ENCODE measurements at regions not wholly inside any gene's neighbourhood (a gene's known extent, or its start where the extent isn't known, plus 50 kb on each side); places are given as distances from the start of the nearest gene placed in this dataset.

DNA sequence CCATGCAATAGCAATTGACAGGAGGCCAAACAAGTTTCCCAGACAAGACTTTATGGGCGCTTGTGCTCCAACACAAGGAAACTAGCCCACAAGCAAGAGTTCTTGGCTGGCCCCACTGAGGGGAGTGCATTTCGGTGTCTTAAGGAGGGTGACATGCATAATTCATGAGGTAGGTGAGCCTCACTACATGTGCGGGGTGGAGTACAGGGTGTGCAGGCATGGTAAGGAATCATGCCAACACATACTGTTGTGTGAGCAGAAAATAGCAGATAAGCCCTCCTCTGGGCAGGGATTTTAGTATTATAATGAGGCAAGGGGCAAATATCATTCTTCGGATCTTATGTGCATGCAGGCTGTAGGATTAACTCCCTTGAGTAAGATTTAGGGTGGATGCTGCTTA, 78.7 kb upstream of the SLC1A4 start:
- TF ChIP-seq, protein P1, sequence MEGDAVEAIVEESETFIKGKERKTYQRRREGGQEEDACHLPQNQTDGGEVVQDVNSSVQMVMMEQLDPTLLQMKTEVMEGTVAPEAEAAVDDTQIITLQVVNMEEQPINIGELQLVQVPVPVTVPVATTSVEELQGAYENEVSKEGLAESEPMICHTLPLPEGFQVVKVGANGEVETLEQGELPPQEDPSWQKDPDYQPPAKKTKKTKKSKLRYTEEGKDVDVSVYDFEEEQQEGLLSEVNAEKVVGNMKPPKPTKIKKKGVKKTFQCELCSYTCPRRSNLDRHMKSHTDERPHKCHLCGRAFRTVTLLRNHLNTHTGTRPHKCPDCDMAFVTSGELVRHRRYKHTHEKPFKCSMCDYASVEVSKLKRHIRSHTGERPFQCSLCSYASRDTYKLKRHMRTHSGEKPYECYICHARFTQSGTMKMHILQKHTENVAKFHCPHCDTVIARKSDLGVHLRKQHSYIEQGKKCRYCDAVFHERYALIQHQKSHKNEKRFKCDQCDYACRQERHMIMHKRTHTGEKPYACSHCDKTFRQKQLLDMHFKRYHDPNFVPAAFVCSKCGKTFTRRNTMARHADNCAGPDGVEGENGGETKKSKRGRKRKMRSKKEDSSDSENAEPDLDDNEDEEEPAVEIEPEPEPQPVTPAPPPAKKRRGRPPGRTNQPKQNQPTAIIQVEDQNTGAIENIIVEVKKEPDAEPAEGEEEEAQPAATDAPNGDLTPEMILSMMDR (IDR thresholded peaks at IDR 0.05; ENCODE audit: low read length) = no peak
- TF ChIP-seq EZH2 (optimal IDR thresholded peaks at IDR 0.05; ENCODE audit: low read depth, low read length) = no peak
- TF ChIP-seq EZH2phosphoT487 (IDR thresholded peaks at IDR 0.05; ENCODE audit: low read length) = no peak

Measured in MM.1S (cell line).